ENCODE measurements at regions not wholly inside any gene's neighbourhood (a gene's known extent, or its start where the extent isn't known, plus 50 kb on each side); places are given as distances from the start of the nearest gene placed in this dataset.

DNA sequence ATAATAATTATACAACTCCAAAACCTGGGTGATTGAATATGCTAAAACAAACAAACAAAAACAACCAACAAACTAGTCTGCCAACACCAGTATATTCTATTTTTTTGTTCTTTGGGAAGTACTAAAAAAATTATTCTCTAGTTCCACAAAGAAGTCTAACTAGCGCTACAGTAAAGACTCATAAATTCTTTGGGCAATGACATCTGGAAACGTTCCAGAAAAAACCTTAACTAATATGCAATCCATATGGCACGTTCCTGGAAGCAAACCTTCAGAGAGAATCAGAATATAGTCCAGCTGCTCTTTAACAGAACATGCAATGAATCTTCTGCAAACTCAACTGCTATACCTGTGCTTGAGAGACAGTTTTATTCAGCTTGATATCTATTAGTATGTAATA lies 500.1 kb downstream of the TRAM1L1 start:
- Mint-ChIP-seq H3K27me3 (ENCODE audit: low read depth) (no peaks in the 10 kb centered on the region), H3K27ac (peak overlapping the region in 1 of 3 experiments; percentile 50), H3K4me3 (no peak overlapping the region), H3K4me1 (no peaks in the 10 kb centered on the region), H3K9me3 (no peaks in the 10 kb centered on the region), H3K36me3 (ENCODE audit: low read depth) (no peaks in the 10 kb centered on the region)
- TF ChIP-seq, protein P1, sequence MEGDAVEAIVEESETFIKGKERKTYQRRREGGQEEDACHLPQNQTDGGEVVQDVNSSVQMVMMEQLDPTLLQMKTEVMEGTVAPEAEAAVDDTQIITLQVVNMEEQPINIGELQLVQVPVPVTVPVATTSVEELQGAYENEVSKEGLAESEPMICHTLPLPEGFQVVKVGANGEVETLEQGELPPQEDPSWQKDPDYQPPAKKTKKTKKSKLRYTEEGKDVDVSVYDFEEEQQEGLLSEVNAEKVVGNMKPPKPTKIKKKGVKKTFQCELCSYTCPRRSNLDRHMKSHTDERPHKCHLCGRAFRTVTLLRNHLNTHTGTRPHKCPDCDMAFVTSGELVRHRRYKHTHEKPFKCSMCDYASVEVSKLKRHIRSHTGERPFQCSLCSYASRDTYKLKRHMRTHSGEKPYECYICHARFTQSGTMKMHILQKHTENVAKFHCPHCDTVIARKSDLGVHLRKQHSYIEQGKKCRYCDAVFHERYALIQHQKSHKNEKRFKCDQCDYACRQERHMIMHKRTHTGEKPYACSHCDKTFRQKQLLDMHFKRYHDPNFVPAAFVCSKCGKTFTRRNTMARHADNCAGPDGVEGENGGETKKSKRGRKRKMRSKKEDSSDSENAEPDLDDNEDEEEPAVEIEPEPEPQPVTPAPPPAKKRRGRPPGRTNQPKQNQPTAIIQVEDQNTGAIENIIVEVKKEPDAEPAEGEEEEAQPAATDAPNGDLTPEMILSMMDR (IDR thresholded peaks at IDR 0.05; ENCODE audit: unreplicated experiment in 3 of 3), result no peak

DNA sequence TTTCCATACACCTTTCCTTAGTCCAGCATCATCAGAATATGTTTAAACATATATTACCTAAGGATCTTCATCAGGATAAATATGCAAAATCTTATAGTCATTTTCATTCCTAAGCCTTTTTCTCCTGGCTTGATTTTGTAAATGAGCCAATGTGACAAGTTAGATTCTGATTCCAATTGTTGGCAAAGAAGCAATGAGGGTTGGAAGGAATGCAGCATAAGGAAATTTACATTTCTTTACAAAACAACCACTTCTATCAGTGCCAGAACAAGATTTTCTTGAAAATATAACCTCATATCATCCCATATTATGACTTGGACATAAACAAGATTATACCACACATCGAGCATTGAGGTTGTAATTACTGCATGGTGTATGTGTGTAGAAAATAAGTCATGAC lies 508.1 kb downstream of the TRAM1L1 start:
- Mint-ChIP-seq H3K4me3 (no peak overlapping the region), H3K27ac (no peak overlapping the region), H3K4me1 (no peaks in the 10 kb centered on the region)

DNA sequence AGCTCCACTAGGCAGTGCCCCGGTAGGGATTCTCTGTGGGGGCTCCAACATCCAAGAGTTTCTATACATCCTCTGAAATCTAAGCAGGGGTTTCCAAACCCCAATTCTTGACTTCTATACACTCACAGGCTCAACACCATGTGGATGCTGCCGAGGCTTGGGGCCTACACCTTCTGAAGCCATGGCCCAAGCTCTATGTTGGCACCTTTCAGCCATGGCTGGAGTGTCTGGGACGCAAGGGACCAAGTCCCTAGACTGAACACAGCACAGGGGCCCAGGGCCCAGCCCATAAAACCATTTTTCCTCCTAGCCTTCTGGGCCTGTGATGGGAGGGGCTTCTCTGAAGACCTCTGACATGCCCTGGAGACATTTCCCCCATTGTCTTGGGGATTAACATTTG lies 511.8 kb downstream of the TRAM1L1 start:
- peaks cover 22% of the 10 kb centered on the region for H3K9me3 Mint-ChIP-seq
- H3K36me3 Mint-ChIP-seq (ENCODE audit: low read depth), result no peaks in the 10 kb centered on the region
- no peaks in the 10 kb centered on the region for H3K27me3 Mint-ChIP-seq (ENCODE audit: low read depth)
- TF ChIP-seq, protein P1 (IDR thresholded peaks at IDR 0.05; ENCODE audit: unreplicated experiment in 3 of 3), result no peak
- H3K4me3 Mint-ChIP-seq, result no peak overlapping the region
- no peak overlapping the region for H3K27ac Mint-ChIP-seq
- H3K4me1 Mint-ChIP-seq, result no peaks in the 10 kb centered on the region

More for the DNA sequence above, 508.1 kb downstream of the TRAM1L1 start:
- H3K9me3 Mint-ChIP-seq, result peaks cover 15% of the 10 kb centered on the region
- no peaks in the 10 kb centered on the region for H3K36me3 Mint-ChIP-seq (ENCODE audit: low read depth)
- TF ChIP-seq, protein P1 (IDR thresholded peaks at IDR 0.05; ENCODE audit: unreplicated experiment in 3 of 3), result no peak
- no peaks in the 10 kb centered on the region for H3K27me3 Mint-ChIP-seq (ENCODE audit: low read depth)

DNA sequence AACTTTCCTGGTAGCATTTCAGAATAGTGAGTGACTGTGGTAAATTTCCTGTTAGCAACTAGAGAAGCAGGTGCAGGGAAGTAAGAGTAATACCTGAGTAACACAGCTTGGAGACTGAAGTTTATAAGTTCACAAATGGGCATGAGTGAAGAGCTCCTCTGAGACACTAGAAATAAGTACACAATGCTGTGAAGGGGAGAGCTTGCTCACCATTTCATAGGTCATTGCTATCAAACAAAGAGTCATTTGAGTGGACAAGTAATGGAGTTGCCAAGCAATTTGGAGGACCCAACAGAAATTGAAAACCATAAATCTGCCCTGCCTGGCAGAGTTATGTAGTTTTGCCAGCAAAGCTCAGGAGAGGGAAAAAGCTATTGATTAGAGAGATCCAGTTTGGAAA lies 523.6 kb downstream of the TRAM1L1 start:
- Mint-ChIP-seq H3K27ac (no peak overlapping the region), H3K4me3 (no peak overlapping the region)

DNA sequence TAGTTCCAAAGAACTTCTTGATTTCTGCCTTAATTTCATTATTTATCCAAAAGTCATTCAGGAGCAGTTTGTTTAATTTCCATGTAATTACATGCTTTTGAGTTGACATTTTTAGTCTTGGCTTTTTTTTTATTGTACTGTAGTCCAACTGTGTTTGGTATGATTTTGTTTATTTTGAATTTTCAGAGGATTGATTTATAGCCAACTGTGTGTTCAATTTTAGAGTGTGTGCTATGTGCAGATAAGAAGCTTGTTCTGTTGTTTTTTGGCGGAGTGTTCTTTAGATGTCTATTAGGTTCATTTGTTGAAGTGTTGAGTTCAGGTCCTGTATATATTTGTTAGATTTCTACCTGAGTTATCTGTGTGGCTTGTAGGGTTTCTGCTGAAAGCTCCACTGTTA lies 533.6 kb downstream of the TRAM1L1 start:
- Mint-ChIP-seq H3K4me3 (no peak overlapping the region), H3K27me3 (ENCODE audit: low read depth) (no peaks in the 10 kb centered on the region), H3K27ac (no peak overlapping the region), H3K4me1 (no peaks in the 10 kb centered on the region), H3K9me3 (no peaks in the 10 kb centered on the region), H3K36me3 (ENCODE audit: low read depth) (no peaks in the 10 kb centered on the region)
- TF ChIP-seq, protein P1 (IDR thresholded peaks at IDR 0.05; ENCODE audit: unreplicated experiment in 3 of 3), result no peak

More for the DNA sequence above, 523.6 kb downstream of the TRAM1L1 start:
- Mint-ChIP-seq H3K9me3 (peaks cover 29% of the 10 kb centered on the region), H3K36me3 (ENCODE audit: low read depth) (no peaks in the 10 kb centered on the region), H3K27me3 (ENCODE audit: low read depth) (no peaks in the 10 kb centered on the region), H3K4me1 (peaks cover 5% of the 10 kb centered on the region)
- TF ChIP-seq, protein P1 (IDR thresholded peaks at IDR 0.05; ENCODE audit: unreplicated experiment in 3 of 3), result no peak

DNA sequence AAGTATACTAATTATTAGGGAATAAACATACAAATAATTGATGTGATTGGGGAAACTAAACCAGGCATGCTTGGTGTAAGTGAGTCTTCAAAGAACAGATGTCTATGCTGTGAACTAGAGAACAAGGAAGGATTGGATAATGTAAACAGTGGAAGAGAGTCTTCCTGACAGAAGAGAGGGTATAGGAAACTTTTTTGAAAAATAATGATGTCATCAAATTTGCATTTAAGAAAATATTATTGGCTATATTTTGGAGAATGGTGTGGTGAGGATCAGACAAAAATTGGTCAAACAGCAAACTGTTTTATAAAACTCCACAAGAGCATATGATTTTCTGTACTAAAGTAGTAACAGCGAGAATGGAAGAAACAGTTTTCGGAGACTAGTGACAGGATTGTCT lies 537.7 kb downstream of the TRAM1L1 start:
- TF ChIP-seq, protein P1 (IDR thresholded peaks at IDR 0.05; ENCODE audit: unreplicated experiment in 3 of 3), result no peak
- Mint-ChIP-seq H3K27me3 (ENCODE audit: low read depth) (no peaks in the 10 kb centered on the region), H3K4me1 (no peaks in the 10 kb centered on the region), H3K36me3 (ENCODE audit: low read depth) (no peaks in the 10 kb centered on the region), H3K4me3 (no peak overlapping the region), H3K9me3 (no peaks in the 10 kb centered on the region), H3K27ac (no peak overlapping the region)

Data from nephron (organoid).